ENCODE measurements at regions not wholly inside any gene's neighbourhood (a gene's known extent, or its start where the extent isn't known, plus 50 kb on each side); places are given as distances from the start of the nearest gene placed in this dataset.
A peak's percentile ranks its signal among the peaks of the same experiment; 100 is the strongest.

DNA sequence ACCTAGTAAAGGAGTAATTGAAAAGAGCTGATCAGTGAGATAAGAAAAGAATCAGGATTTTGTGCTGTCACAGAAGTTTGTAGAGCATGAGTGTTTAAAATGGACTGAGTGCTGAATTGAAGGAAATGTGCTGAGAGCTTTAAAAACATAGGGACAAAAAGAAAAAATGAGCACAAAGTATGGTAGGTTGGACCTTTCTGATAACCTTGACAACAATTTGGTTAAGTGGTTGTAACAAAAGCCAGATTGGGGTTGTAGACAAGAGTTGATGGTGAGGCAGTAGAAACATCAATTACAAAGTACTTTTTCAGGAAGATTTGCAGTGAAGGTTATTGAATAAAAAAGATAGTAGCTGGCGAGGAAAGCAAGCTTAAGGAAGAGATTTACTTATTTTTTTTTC is 674.7 kb upstream of the KIF2B start:
- no peak for TF ChIP-seq OSR1 (CRISPR knock-in tag; IDR thresholded peaks at IDR 0.05)
- TF ChIP-seq, protein P1, sequence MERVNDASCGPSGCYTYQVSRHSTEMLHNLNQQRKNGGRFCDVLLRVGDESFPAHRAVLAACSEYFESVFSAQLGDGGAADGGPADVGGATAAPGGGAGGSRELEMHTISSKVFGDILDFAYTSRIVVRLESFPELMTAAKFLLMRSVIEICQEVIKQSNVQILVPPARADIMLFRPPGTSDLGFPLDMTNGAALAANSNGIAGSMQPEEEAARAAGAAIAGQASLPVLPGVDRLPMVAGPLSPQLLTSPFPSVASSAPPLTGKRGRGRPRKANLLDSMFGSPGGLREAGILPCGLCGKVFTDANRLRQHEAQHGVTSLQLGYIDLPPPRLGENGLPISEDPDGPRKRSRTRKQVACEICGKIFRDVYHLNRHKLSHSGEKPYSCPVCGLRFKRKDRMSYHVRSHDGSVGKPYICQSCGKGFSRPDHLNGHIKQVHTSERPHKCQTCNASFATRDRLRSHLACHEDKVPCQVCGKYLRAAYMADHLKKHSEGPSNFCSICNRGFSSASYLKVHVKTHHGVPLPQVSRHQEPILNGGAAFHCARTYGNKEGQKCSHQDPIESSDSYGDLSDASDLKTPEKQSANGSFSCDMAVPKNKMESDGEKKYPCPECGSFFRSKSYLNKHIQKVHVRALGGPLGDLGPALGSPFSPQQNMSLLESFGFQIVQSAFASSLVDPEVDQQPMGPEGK (CRISPR knock-in tag; IDR thresholded peaks at IDR 0.05; ENCODE audit: borderline replicate concordance) = 0 out of 2 replicates have a peak, but pooled peaks have one; percentile 32
- no peak for TF ChIP-seq ZC3H10 (CRISPR knock-in tag; IDR thresholded peaks at IDR 0.05)
- no peak for TF ChIP-seq ARNTL (CRISPR knock-in tag; IDR thresholded peaks at IDR 0.05; ENCODE audit: borderline replicate concordance, low read depth)
- TF ChIP-seq CSDC2 (CRISPR knock-in tag; IDR thresholded peaks at IDR 0.05) = no peak
- TF ChIP-seq ZNF8 (CRISPR knock-in tag; IDR thresholded peaks at IDR 0.05) = no peak
- TF ChIP-seq, protein P2, sequence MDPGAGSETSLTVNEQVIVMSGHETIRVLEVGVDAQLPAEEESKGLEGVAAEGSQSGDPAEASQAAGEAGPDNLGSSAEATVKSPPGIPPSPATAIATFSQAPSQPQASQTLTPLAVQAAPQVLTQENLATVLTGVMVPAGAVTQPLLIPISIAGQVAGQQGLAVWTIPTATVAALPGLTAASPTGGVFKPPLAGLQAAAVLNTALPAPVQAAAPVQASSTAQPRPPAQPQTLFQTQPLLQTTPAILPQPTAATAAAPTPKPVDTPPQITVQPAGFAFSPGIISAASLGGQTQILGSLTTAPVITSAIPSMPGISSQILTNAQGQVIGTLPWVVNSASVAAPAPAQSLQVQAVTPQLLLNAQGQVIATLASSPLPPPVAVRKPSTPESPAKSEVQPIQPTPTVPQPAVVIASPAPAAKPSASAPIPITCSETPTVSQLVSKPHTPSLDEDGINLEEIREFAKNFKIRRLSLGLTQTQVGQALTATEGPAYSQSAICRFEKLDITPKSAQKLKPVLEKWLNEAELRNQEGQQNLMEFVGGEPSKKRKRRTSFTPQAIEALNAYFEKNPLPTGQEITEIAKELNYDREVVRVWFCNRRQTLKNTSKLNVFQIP (CRISPR knock-in tag; IDR thresholded peaks at IDR 0.05; ENCODE audit: borderline replicate concordance, low read depth) = no peak
- TF ChIP-seq ESRRG (CRISPR knock-in tag; IDR thresholded peaks at IDR 0.05) = no peak
- no peak for TF ChIP-seq BACH2 (CRISPR knock-in tag; IDR thresholded peaks at IDR 0.05; ENCODE audit: borderline replicate concordance)
- no peak for TF ChIP-seq PPARA (CRISPR knock-in tag; IDR thresholded peaks at IDR 0.05; ENCODE audit: borderline replicate concordance)
- TF ChIP-seq ZFP3 (CRISPR knock-in tag; IDR thresholded peaks at IDR 0.05) = 0 out of 2 replicates have a peak, but pooled peaks have one; percentile 17
- no peak for TF ChIP-seq ZNF70 (CRISPR knock-in tag; IDR thresholded peaks at IDR 0.05)
- no peak for TF ChIP-seq TOX (CRISPR knock-in tag; IDR thresholded peaks at IDR 0.05; ENCODE audit: borderline replicate concordance)
- TF ChIP-seq GLIS3 (CRISPR knock-in tag; IDR thresholded peaks at IDR 0.05) = no peak
- TF ChIP-seq ISL1 (CRISPR knock-in tag; IDR thresholded peaks at IDR 0.05) = peak; percentile 94
- peak; percentile 58 for TF ChIP-seq TCF4 (CRISPR knock-in tag; IDR thresholded peaks at IDR 0.05; ENCODE audit: borderline replicate concordance)
- TF ChIP-seq, protein P3, sequence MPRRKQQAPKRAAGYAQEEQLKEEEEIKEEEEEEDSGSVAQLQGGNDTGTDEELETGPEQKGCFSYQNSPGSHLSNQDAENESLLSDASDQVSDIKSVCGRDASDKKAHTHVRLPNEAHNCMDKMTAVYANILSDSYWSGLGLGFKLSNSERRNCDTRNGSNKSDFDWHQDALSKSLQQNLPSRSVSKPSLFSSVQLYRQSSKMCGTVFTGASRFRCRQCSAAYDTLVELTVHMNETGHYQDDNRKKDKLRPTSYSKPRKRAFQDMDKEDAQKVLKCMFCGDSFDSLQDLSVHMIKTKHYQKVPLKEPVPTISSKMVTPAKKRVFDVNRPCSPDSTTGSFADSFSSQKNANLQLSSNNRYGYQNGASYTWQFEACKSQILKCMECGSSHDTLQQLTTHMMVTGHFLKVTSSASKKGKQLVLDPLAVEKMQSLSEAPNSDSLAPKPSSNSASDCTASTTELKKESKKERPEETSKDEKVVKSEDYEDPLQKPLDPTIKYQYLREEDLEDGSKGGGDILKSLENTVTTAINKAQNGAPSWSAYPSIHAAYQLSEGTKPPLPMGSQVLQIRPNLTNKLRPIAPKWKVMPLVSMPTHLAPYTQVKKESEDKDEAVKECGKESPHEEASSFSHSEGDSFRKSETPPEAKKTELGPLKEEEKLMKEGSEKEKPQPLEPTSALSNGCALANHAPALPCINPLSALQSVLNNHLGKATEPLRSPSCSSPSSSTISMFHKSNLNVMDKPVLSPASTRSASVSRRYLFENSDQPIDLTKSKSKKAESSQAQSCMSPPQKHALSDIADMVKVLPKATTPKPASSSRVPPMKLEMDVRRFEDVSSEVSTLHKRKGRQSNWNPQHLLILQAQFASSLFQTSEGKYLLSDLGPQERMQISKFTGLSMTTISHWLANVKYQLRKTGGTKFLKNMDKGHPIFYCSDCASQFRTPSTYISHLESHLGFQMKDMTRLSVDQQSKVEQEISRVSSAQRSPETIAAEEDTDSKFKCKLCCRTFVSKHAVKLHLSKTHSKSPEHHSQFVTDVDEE (CRISPR knock-in tag; IDR thresholded peaks at IDR 0.05) = peak; percentile 28; the same call in 1 of the 2 replicates
- TF ChIP-seq ZNF565 (CRISPR knock-in tag; conservative IDR thresholded peaks at IDR 0.05; ENCODE audit: low read depth) = no peak
- no peak for ATAC-seq

GRCh38 chr17:53142890-53143289 is 679.8 kb upstream of the KIF2B start:
- no peak for TF ChIP-seq TOX (CRISPR knock-in tag; IDR thresholded peaks at IDR 0.05; ENCODE audit: borderline replicate concordance)
- TF ChIP-seq ZFP3 (CRISPR knock-in tag; IDR thresholded peaks at IDR 0.05) = 0 out of 2 replicates have a peak, but pooled peaks have one; percentile 17
- ATAC-seq = no peak

DNA sequence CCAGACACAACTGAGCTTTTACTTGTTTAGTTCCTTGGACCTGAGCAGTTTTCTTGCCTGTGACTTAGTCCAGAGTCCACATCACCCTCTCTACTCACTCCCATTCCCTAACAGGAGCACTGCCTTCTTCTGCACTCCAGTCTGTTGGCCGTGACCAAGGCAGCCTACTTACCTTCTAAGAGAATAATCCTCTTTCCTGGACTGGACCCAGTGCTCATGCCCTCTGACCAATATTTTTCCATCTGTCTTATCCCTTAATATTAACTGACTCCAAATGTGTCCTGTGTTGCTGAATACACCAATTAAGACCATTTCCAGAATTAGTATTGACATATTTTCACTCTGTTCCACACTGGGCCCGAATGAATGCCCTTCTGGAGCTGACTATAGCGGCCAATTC is 681.0 kb upstream of the KIF2B start:
- no peak for ATAC-seq
- TF ChIP-seq OSR1 (CRISPR knock-in tag; IDR thresholded peaks at IDR 0.05) (no peak), ZFP30 (CRISPR knock-in tag; IDR thresholded peaks at IDR 0.05) (no peak), ARNTL (CRISPR knock-in tag; IDR thresholded peaks at IDR 0.05; ENCODE audit: borderline replicate concordance, low read depth) (no peak), ZNF565 (CRISPR knock-in tag; conservative IDR thresholded peaks at IDR 0.05; ENCODE audit: low read depth) (no peak), TCF4 (CRISPR knock-in tag; IDR thresholded peaks at IDR 0.05; ENCODE audit: borderline replicate concordance) (no peak), TOX (CRISPR knock-in tag; IDR thresholded peaks at IDR 0.05; ENCODE audit: borderline replicate concordance) (no peak), ZNF8 (CRISPR knock-in tag; IDR thresholded peaks at IDR 0.05) (no peak), ESRRG (CRISPR knock-in tag; IDR thresholded peaks at IDR 0.05) (no peak), PPARA (CRISPR knock-in tag; IDR thresholded peaks at IDR 0.05; ENCODE audit: borderline replicate concordance) (no peak), RARB (CRISPR knock-in tag; IDR thresholded peaks at IDR 0.05) (no peak), ZNF70 (CRISPR knock-in tag; IDR thresholded peaks at IDR 0.05) (no peak), ZFP3 (CRISPR knock-in tag; IDR thresholded peaks at IDR 0.05) (no peak), CSDC2 (CRISPR knock-in tag; IDR thresholded peaks at IDR 0.05) (no peak), ZC3H10 (CRISPR knock-in tag; IDR thresholded peaks at IDR 0.05) (no peak)
- TF ChIP-seq, protein P3 (CRISPR knock-in tag; IDR thresholded peaks at IDR 0.05) = no peak
- TF ChIP-seq, protein P1 (CRISPR knock-in tag; IDR thresholded peaks at IDR 0.05; ENCODE audit: borderline replicate concordance) = no peak

All from SK-N-SH treated with all-trans-retinoic acid at 6 μM for 48 hours (cell line).